ENCODE measurements at regions not wholly inside any gene's neighbourhood (a gene's known extent, or its start where the extent isn't known, plus 50 kb on each side); places are given as distances from the start of the nearest gene placed in this dataset.

DNA sequence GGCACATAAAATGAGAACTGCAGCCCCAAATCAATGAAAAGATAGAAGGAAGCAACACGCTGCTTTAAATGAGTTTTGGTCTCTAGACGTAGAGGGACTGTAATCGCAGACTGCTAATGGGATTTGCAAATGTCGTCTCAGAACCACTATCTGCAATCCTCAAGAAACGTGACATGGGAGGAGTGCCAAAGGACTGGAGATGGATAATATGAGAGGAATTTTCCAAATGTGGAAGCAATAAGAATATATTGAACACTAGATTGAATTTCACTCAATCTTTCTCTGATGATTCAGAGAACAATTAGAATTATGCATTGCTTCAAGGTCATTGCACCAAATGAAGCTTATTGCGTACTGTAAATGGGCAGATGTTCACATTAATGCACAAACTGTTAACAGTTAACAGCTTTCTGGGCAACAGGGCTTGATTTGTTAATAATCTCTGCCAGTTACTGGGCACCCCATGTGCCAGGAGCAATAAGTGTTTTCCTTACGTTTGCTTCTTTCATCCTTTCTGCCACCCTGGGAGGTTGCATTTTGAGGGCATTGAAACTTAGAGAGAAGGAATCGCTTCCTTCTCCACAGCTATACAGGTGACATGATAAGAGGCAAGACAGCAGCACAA lies 62.8 kb upstream of the WASF3 start:
- intact Hi-C loops (cut with micrococcal nuclease) = loop anchor here (5.0 to 10.0 kb wide), 2 partner anchors 203 to 920 kb away; no protein-coding TSS in a partner anchor
- H3K9ac ChIP-seq (ENCODE audit: low read length) = no peak overlapping the region
- H2AFZ ChIP-seq (ENCODE audit: low read depth, low read length, poor library complexity, severe bottlenecking) = no peak overlapping the region
- BruUV-seq (replicated peaks) = no TSS peak
- no peak for TF ChIP-seq POLR2A (IDR thresholded peaks at IDR 0.05; ENCODE audit: borderline replicate concordance, extremely low read depth, insufficient read depth, insufficient read length)
- TF ChIP-seq SRF (IDR thresholded peaks at IDR 0.05; ENCODE audit: low read depth) = no peak
- TF ChIP-seq TCF7L2 (IDR thresholded peaks at IDR 0.05; ENCODE audit: borderline replicate concordance, extremely low read depth, insufficient read depth, insufficient read length) = no peak
- TF ChIP-seq EGR1 (IDR thresholded peaks at IDR 0.05; ENCODE audit: low read depth) = no peak
- TF ChIP-seq, protein P1, sequence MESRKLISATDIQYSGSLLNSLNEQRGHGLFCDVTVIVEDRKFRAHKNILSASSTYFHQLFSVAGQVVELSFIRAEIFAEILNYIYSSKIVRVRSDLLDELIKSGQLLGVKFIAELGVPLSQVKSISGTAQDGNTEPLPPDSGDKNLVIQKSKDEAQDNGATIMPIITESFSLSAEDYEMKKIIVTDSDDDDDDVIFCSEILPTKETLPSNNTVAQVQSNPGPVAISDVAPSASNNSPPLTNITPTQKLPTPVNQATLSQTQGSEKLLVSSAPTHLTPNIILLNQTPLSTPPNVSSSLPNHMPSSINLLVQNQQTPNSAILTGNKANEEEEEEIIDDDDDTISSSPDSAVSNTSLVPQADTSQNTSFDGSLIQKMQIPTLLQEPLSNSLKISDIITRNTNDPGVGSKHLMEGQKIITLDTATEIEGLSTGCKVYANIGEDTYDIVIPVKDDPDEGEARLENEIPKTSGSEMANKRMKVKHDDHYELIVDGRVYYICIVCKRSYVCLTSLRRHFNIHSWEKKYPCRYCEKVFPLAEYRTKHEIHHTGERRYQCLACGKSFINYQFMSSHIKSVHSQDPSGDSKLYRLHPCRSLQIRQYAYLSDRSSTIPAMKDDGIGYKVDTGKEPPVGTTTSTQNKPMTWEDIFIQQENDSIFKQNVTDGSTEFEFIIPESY (IDR thresholded peaks at IDR 0.05; ENCODE audit: extremely low read depth, insufficient replicate concordance, low read length) = no peak
- no peak for TF ChIP-seq SP1 (IDR thresholded peaks at IDR 0.05; ENCODE audit: low read depth)
- TF ChIP-seq JUND (IDR thresholded peaks at IDR 0.05) = no peak
- no peak for TF ChIP-seq ZNF274 (IDR thresholded peaks at IDR 0.05; ENCODE audit: low read depth, low read length)
- no peak for TF ChIP-seq ZFX (IDR thresholded peaks at IDR 0.05)
- no peak for TF ChIP-seq CBX3 (IDR thresholded peaks at IDR 0.05; ENCODE audit: low read depth)
- H3K4me2 ChIP-seq (ENCODE audit: low read length) = no peak overlapping the region
- H4K20me1 ChIP-seq (ENCODE audit: insufficient read depth) = no peaks in the 10 kb centered on the region
- H3K4me3 ChIP-seq (replicated peaks in 1 of 2; ENCODE audit: low read depth in 1 of 2, low read length in 2 of 2) = no peak overlapping the region
- no peaks in the 10 kb centered on the region for H3K9me2 ChIP-seq (ENCODE audit: insufficient read depth)
- H3K79me2 ChIP-seq (ENCODE audit: insufficient read depth, low read length) = no peaks in the 10 kb centered on the region
- no peaks in the 10 kb centered on the region for H3K4me1 ChIP-seq (ENCODE audit: control insufficient read depth in 1 of 2, insufficient read depth in 2 of 2, low read length in 2 of 2)
- ATAC-seq (no peak), DNase-seq (ENCODE audit: low read depth, low spot score) (no peak)
- RAD21 ChIA-PET (ENCODE audit: low non-redundant PET in 1 of 2, low total read pairs in 2 of 2, uncharacterized antibody in 2 of 2, unreplicated experiment in 2 of 2) = interaction anchor here in 1 of 2 experiments (2.4 kb wide), 1 partner anchor 311 kb away, joined by 16 read pairs; no protein-coding TSS in a partner anchor
- H3K36me3 ChIP-seq (ENCODE audit: control insufficient read depth in 1 of 2, insufficient read depth in 2 of 2, low read length in 2 of 2) = no peaks in the 10 kb centered on the region
- H3K27ac ChIP-seq (ENCODE audit: low read depth, low read length) = no peak overlapping the region
- no peaks in the 10 kb centered on the region for H3K9me3 ChIP-seq (ENCODE audit: control insufficient read depth in 1 of 2, insufficient read depth in 1 of 2, low read depth in 1 of 2, low read length in 2 of 2)
- H3K27me3 ChIP-seq (ENCODE audit: insufficient read depth, low read length) = no peaks in the 10 kb centered on the region
- POLR2A ChIA-PET = no interaction called here
- CTCF ChIA-PET = interaction anchor here (2.5 to 4.8 kb wide), 2 partner anchors 307 to 310 kb away, joined by 11 to 80 read pairs; no protein-coding TSS in a partner anchor
